ENCODE measurements at regions not wholly inside any gene's neighbourhood (a gene's known extent, or its start where the extent isn't known, plus 50 kb on each side); places are given as distances from the start of the nearest gene placed in this dataset.
"Not testable (repeated sequence)": the region's sequence is repeated elsewhere in the genome, so short reads cannot be mapped to it uniquely, and the experiment has no call there.

GRCh38 chr10:7026818-7027217 lies 384.0 kb downstream of the SFMBT2 start:
- DNase-seq: no peak

GRCh38 chr10:7025296-7025695 lies 385.5 kb downstream of the SFMBT2 start:
- DNase-seq: no peak

- peak; percentile 1 for DNase-seq
These were observed 395.4 kb downstream of the SFMBT2 start for GRCh38 chr10:7015457-7015856.

DNA sequence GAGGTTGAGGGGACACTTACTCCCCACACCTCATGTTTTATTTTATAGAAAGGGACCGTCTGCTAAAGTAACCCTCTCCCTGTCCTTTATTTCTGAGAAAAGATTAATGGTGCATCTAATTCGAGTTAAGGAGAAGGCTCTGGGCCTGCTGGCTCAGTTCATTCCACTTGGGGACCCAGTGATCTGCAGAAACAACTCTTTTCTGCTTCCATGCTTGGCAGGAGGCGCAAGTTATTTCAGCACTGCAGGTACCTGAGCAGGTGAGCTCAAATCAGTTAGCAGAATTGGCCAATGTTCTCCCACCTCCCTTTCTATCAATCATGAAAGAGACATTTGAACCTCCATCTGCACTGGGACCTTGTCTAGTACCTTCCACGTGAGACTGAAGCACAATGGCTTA lies 396.1 kb downstream of the SFMBT2 start:
- no peak for DNase-seq

- no peak for DNase-seq
These were observed 398.8 kb downstream of the SFMBT2 start for GRCh38 chr10:7011994-7012393.

GRCh38 chr10:7008645-7009044 lies 402.2 kb downstream of the SFMBT2 start:
- no peak for DNase-seq

DNA sequence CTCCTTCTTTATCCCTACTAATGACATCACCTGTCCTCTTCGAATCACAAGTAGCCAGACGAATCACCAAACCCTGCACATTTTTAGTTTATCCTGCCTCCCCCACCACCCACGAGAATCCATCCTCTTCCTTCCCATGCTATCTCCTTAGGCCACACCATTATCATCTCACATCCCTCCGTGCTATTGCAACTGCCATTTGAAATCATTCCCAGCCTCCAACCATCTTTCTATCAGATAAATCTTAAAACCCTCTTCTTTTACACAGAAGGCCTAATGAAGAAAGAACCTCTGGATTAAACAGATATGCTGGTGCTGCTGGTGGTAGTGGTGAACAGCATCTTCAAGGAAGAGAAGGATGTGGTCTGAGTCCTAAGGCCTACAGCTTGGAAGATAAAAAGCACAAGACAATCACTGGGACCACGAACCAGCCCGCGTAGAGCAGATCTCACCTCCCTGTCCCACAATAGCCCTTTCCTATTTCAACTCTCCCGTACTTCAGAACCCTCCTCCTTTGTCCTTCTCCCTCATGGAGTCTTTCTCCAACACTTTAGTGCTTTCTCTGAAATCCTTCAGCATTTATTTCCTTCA lies 403.1 kb downstream of the SFMBT2 start:
- DNase-seq: no peak

DNA sequence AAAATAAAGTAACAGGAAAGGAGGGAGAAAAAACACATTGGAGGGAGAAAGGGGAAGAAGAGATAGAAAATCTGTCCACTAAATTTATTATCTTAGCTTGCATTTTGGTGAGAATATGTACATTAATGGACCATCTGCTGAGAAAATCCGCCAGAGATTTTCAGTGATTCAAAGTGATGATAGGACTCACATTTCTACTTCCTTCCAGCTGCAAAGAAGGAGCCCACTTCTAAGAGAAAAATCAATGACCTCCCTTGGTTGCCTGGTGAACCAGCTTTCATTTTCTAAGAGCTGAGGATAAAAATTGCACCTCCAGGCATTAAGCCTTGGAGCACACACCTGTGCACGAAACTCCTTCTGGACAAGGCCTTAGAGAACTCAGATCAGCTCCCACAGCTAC lies 404.3 kb downstream of the SFMBT2 start:
- DNase-seq: no peak

DNA sequence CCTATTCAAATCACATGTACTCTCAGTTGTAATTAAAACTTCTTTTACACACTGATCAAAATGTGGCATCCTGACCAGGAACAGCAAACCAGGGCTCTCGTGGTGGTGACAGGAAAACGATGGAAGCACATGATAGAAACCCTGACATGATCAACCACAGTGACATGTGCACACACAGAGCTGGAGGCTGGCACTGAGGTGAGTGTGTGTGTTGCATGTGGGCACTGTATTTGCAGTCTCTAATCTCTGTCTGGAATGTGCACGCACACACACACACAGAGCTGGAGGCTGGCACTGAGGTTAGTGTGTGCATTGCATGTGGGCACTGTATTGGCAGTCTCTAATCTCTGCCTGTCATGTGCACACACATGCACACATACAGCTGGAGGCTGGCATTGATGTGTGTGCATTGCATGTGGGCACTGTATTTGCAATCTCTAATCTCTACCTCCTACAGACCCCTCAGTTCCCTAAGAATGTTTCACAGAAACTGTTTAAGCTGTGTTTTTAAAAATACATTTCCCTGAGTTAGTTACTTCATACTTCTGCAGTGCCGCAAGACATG lies 406.9 kb downstream of the SFMBT2 start:
- no peak for DNase-seq

- DNase-seq: no peak
These were observed 410.8 kb downstream of the SFMBT2 start for GRCh38 chr10:7000061-7000460.

DNA sequence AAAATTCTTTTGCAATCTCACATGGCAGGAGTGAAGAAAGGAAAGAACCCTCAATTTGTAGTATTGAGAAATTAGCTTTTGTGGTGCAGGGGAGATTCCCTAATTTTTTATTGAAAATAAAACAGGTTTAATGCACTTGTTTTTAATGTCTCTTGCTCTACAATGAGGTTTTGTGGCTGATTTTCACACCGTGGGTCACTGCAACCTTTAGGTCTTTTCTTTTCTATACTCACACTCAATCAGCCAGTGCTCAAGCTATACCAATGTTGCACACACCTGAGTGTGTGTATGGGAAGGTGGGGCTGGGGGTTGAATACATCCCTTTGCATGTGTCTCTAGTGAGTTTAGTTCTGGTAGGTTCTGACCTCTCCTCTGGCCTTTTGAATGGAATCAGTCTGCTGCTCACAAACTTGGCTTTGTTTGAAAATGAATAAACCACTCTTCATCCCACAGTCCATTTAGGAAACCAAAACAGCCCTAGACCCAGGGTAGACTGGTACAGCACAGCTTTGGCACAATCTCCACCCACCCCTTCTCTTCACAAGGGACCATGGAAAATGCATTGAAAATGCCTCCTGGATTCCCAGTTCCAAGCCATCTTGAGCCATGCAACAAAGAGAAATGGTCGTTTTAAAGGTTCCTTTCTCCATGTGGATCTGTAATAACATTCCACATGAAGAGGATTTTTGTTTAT lies 411.5 kb downstream of the SFMBT2 start:
- no peak for DNase-seq

DNA sequence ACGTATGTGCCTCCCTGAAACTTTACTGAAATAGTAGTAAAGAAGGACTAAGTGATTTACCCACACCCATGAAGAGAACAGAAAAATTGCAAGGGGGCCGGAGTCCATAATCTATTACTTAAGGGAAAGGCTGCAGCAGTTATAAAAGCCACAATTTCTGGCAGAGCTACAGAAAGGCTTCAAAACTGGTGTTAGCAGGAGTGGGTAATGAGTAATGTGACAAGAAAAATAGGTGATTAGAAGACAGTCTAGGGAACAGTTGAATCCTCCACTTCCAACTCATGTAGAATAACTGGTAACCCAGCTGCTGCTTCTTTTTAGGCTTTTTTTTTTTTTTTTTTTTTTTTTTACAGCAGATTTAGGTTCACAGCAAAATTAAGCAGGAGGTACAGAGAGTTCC lies 413.3 kb downstream of the SFMBT2 start:
- DNase-seq: no peak

DNA sequence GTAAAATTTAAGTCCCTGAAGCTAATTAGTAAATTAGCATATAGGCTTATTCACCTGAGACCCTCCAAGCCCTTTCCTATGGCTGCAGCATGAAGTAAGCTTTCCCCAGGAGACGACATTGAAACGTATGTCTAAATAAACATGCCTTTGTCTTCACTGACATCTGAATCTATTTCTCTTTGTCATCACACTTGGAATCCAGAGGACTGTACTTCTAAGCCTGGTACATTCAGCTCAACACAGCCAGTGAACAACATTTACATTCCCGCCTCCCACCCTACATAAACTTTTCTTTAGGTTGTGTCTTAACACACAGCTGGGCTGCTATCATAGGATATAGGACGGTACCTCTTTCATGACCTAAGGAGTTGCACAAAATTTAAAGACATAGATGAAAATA lies 414.4 kb downstream of the SFMBT2 start:
- no peak for DNase-seq

DNA sequence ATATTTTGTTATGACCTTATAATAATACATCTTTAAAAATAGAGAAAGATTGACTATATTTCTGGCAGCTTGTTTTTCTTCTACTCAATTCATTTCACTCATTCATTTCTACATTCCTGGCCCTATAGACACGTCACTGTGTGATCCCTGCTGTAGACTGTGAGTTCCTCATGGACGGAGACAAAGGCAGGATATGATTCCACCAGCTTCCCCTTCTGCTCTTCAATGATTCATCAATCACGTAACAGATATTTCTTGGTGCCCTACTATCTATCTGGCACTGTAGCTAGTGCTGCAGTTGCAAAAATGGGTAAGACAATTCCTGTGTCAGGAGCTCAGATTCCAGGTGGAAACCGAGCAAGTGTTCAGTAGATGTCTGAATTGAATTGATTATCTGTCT lies 415.0 kb downstream of the SFMBT2 start:
- no peak for DNase-seq

- no peak for DNase-seq
These were observed 415.3 kb upstream of the PRKCQ start for GRCh38 chr10:6995341-6995740.

DNA sequence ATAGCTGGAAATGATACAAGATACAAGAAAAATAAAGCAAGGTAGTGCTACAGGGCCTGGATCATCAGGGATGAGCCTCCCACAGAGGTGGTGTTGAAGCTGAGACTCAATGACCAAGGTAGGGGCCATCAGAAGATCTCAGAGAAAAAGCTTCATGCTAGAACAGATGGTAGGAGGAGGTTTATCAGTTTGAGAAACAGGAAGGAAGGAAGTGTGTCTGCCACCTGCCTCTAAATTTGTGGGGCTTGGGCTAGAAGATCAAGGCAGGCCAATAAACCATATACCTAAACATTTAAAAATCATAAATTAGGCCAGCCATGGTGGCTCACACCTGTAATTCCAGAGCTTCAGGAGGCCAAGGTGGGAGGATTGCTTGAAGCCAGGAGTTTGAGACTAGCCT lies 410.8 kb upstream of the PRKCQ start:
- no peak for DNase-seq

- no peak for DNase-seq
These were observed 408.6 kb upstream of the PRKCQ start for GRCh38 chr10:6988654-6989053.

DNA sequence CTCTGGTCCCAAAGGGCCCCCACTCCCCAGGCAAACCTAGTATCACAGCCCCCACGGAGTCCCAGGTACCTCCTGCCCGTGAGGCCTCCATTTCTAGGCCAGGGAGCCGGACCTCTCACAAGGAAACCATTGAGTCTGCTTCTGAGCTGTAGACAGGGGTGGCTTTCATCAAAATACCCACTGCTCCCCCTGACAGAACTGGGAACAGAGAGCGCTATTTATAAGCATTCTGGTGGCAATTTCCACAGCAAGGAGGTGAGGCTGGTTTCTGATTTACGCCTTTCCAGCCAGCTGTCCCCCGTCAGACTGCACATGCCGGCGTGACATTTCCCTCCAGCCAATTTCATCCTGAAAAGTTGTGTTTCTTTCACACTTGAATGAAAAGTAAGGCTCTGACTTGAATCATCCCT lies 407.5 kb upstream of the PRKCQ start:
- no peak for DNase-seq

DNA sequence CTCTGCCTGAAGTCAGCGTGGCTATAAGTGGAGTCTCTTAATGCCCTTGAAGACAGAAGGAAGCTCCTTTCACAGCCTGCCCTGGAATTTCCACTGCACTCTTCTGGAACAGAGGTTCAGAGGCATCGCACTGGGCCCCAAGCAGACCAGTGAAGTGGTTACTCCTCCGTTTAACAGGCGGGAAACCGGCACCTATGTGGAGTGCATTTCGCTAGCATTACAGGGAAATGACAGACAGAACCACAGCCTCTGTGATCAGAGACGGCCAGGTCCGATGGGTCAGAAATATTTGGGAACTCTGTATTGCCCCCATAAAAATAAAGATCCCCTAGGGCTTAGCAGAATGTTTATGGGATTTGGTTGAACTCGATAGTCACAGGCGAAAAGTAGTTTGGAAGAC lies 406.9 kb upstream of the PRKCQ start:
- DNase-seq: no peak

DNA sequence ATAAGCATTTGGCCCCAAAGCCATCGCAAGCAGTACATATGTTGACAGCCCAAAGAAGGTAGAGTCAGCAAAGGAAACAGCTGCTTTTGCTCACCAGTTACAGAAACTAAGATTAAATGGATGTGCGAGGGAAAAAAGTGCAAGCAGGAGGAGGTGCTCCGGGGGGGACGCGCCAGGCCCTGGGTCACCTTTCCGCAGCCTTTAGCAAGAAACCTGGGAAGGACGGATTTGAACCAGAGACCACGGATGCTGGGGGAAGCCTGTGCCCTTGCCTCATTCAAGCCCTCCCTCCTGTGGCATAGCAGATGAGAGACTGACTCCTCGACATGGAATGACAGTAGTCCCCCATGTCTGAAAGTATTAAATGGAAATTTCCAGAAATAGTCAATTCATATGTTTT lies 405.6 kb upstream of the PRKCQ start:
- no peak for DNase-seq

DNA sequence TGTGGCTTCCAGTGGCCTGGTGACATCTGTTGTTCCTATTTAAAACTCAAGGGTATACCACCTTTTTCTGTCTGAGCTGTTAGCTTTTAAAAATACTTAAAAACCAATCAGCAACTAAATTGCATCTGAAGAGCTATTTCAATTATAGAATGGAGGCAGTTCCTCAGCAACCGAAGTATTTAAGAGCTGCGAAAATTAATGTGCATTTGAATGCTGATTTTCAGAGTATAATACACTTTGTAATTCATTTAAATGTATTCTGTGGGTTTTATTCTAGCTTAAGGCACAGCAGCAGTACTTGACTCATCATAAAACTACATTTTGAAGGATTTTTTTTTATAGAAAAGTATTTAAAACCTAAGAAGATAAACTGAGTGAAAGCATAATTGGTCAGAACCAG lies 404.9 kb upstream of the PRKCQ start:
- no peak for DNase-seq

DNA sequence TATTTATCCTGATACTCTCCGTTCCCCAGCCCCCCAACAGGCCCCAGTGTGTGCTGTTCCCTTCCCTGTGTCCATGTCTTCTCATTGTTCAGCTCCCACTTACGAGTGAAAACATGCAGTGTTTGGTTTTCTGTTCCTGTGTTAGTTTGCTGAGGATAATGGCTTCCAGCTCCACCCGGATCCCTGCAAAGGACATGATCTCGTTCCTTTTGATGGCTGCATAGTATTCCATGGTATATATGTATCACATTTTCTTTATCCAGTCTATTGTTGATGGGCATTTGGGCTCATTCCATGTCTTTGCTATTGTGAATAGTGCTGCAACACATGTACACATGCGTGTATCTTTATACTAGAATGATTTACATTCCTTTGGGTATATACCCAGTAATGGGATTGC lies 403.9 kb upstream of the PRKCQ start:
- DNase-seq: not testable (repeated sequence)

GRCh38 chr10:6980353-6980752 lies 400.3 kb upstream of the PRKCQ start:
- DNase-seq: no peak

DNA sequence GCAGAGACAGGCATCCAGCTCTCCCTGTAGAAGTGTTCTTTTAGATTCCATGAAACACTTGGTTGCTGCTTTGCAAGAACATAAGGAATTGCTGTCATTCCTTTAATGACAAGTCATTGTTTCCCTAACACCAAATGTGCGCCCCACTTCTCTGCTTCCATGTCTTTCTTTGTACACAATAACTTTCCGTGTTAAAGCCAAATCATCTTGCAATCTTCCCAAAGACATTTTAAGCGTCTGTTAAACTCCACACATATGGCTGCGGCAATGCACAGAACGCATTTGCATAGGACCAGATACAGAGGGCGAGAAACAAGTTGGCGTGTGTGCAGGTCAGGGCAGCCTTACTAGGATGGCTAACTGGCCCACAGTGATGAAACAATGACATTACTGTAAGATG lies 399.3 kb upstream of the PRKCQ start:
- no peak for DNase-seq

DNA sequence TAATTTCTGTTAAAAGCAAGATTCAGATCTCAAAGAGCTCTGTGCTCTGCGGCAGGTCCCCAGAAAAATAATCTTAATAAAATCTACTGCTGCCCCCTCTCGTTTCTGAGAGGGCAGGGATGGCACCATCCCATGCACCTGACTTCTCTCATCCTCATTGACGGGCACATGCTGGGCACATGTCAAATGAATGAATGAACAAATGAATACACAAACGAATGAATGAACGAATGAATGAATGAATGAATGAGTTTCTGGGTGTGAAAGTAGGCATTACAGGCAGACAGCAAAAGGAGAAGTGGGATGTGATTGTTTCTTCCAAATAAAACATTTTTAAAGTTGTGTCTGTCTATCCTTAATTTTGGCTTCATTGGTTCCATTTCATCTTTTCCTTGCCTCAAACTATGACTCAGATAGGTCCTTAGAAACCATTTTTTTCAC lies 398.1 kb upstream of the PRKCQ start:
- DNase-seq: no peak

All from NCI-H226 (cell line).